ENCODE measurements at regions not wholly inside any gene's neighbourhood (a gene's known extent, or its start where the extent isn't known, plus 50 kb on each side); places are given as distances from the start of the nearest gene placed in this dataset.

- no peak overlapping the region for H3K27ac Mint-ChIP-seq
- H3K4me1 Mint-ChIP-seq = peaks cover 5 to 35% (median 21%) of the 10 kb centered on the region in 3 donors
- peaks cover 0 to 8% (median 5%) of the 10 kb centered on the region in 3 donors for H3K9me3 Mint-ChIP-seq
- no peaks in the 10 kb centered on the region for H3K27me3 Mint-ChIP-seq
- H3K4me3 Mint-ChIP-seq = no peak overlapping the region
- H3K36me3 Mint-ChIP-seq = peaks cover 3% of the 10 kb centered on the region
These were observed 325.7 kb upstream of the RGS6 start for GRCh38 chr14:71606575-71606974.

- Mint-ChIP-seq H3K27me3 (no peaks in the 10 kb centered on the region), H3K4me1 (peaks cover 5 to 35% (median 23%) of the 10 kb centered on the region in 3 donors), H3K27ac (no peak overlapping the region), H3K36me3 (no peaks in the 10 kb centered on the region), H3K9me3 (peaks cover 0 to 6% (median 2%) of the 10 kb centered on the region in 3 donors), H3K4me3 (peak overlapping the region in 1 of 4 donors; percentile 30)
These were observed 325.2 kb upstream of the RGS6 start for GRCh38 chr14:71607056-71607455.

- H3K27ac Mint-ChIP-seq = no peak overlapping the region
- no peaks in the 10 kb centered on the region for H3K27me3 Mint-ChIP-seq
- H3K36me3 Mint-ChIP-seq = no peaks in the 10 kb centered on the region
These were observed 322.1 kb upstream of the RGS6 start for GRCh38 chr14:71610149-71610548.

GRCh38 chr14:71610797-71611196 is 321.4 kb upstream of the RGS6 start:
- no peak overlapping the region for H3K4me3 Mint-ChIP-seq
- H3K27me3 Mint-ChIP-seq = no peaks in the 10 kb centered on the region
- no peaks in the 10 kb centered on the region for H3K36me3 Mint-ChIP-seq
- H3K4me1 Mint-ChIP-seq = peaks cover 6 to 27% (median 19%) of the 10 kb centered on the region in 3 donors
- no peak overlapping the region for H3K27ac Mint-ChIP-seq
- H3K9me3 Mint-ChIP-seq = no peaks in the 10 kb centered on the region

More at GRCh38 chr14:71610149-71610548, 322.1 kb upstream of the RGS6 start:
- Mint-ChIP-seq H3K4me1 (peaks cover 6 to 29% (median 22%) of the 10 kb centered on the region in 3 donors), H3K9me3 (peaks cover 0 to 4% (median 0%) of the 10 kb centered on the region in 3 donors), H3K4me3 (no peak overlapping the region)

- Mint-ChIP-seq H3K9me3 (no peaks in the 10 kb centered on the region), H3K27ac (no peak overlapping the region), H3K27me3 (no peaks in the 10 kb centered on the region), H3K36me3 (no peaks in the 10 kb centered on the region), H3K4me1 (peaks cover 12 to 26% (median 26%) of the 10 kb centered on the region in 3 donors), H3K4me3 (no peak overlapping the region)
These were observed 319.1 kb upstream of the RGS6 start for GRCh38 chr14:71613168-71613567.

- H3K27ac Mint-ChIP-seq = no peak overlapping the region
- H3K36me3 Mint-ChIP-seq = peaks cover 6% of the 10 kb centered on the region
- H3K4me1 Mint-ChIP-seq = peaks cover 25 to 40% (median 36%) of the 10 kb centered on the region in 3 donors
- peaks cover 0 to 1% (median 0%) of the 10 kb centered on the region in 3 donors for H3K9me3 Mint-ChIP-seq
- H3K27me3 Mint-ChIP-seq = no peaks in the 10 kb centered on the region
- peak overlapping the region in 1 of 4 donors; percentile 45 for H3K4me3 Mint-ChIP-seq
These were observed 316.2 kb upstream of the RGS6 start for GRCh38 chr14:71616013-71616412.

- peak overlapping the region in 2 of 3 donors; percentile 11 to 41 for H3K27ac Mint-ChIP-seq
- peaks cover 0 to 1% (median 0%) of the 10 kb centered on the region in 3 donors for H3K9me3 Mint-ChIP-seq
- H3K4me3 Mint-ChIP-seq = peak overlapping the region in 1 of 4 donors; percentile 63
- peaks cover 25 to 40% (median 37%) of the 10 kb centered on the region in 3 donors for H3K4me1 Mint-ChIP-seq
- H3K36me3 Mint-ChIP-seq = peaks cover 12% of the 10 kb centered on the region
- no peaks in the 10 kb centered on the region for H3K27me3 Mint-ChIP-seq
These were observed 314.2 kb upstream of the RGS6 start for GRCh38 chr14:71618047-71618446.

GRCh38 chr14:71618716-71619115 is 313.5 kb upstream of the RGS6 start:
- Mint-ChIP-seq H3K27ac (no peak overlapping the region), H3K4me1 (peaks cover 23 to 40% (median 35%) of the 10 kb centered on the region in 3 donors), H3K27me3 (no peaks in the 10 kb centered on the region), H3K9me3 (peaks cover 0 to 1% (median 0%) of the 10 kb centered on the region in 3 donors), H3K4me3 (peak overlapping the region in 2 of 4 donors; percentile 54 to 83), H3K36me3 (peaks cover 13% of the 10 kb centered on the region)

GRCh38 chr14:71619472-71619871 is 312.8 kb upstream of the RGS6 start:
- Mint-ChIP-seq H3K9me3 (peaks cover 0 to 1% (median 0%) of the 10 kb centered on the region in 3 donors), H3K27me3 (no peaks in the 10 kb centered on the region), H3K4me1 (peaks cover 23 to 40% (median 35%) of the 10 kb centered on the region in 3 donors), H3K27ac (no peak overlapping the region), H3K4me3 (peak overlapping the region in 1 of 4 donors; percentile 4), H3K36me3 (peaks cover 19% of the 10 kb centered on the region)

GRCh38 chr14:71620401-71620800 is 311.8 kb upstream of the RGS6 start:
- Mint-ChIP-seq H3K4me1 (peaks cover 23 to 35% (median 33%) of the 10 kb centered on the region in 3 donors), H3K27me3 (no peaks in the 10 kb centered on the region), H3K4me3 (peak overlapping the region in 1 of 4 donors; percentile 7), H3K9me3 (peaks cover 0 to 1% (median 0%) of the 10 kb centered on the region in 3 donors), H3K36me3 (peaks cover 21% of the 10 kb centered on the region), H3K27ac (peak overlapping the region in 1 of 3 donors; percentile 54)

GRCh38 chr14:71621276-71621675 is 311.0 kb upstream of the RGS6 start:
- Mint-ChIP-seq H3K27ac (peak overlapping the region in 2 of 3 donors; percentile 68 to 81), H3K27me3 (no peaks in the 10 kb centered on the region), H3K36me3 (peaks cover 22% of the 10 kb centered on the region)

GRCh38 chr14:71621980-71622605 is 310.1 kb upstream of the RGS6 start:
- H3K4me1 Mint-ChIP-seq = peaks cover 16 to 23% (median 21%) of the 10 kb centered on the region in 3 donors
- H3K9me3 Mint-ChIP-seq = peaks cover 0 to 1% (median 0%) of the 10 kb centered on the region in 3 donors
- H3K27me3 Mint-ChIP-seq = no peaks in the 10 kb centered on the region
- H3K4me3 Mint-ChIP-seq = no peak overlapping the region
- H3K36me3 Mint-ChIP-seq = peaks cover 22% of the 10 kb centered on the region
- no peak overlapping the region for H3K27ac Mint-ChIP-seq

More at GRCh38 chr14:71621276-71621675, 311.0 kb upstream of the RGS6 start:
- Mint-ChIP-seq H3K4me3 (no peak overlapping the region), H3K4me1 (peaks cover 20 to 30% (median 28%) of the 10 kb centered on the region in 3 donors), H3K9me3 (peaks cover 0 to 1% (median 0%) of the 10 kb centered on the region in 3 donors)

- peaks cover 0 to 1% (median 0%) of the 10 kb centered on the region in 3 donors for H3K9me3 Mint-ChIP-seq
- H3K27ac Mint-ChIP-seq = no peak overlapping the region
- peaks cover 26% of the 10 kb centered on the region for H3K36me3 Mint-ChIP-seq
- no peaks in the 10 kb centered on the region for H3K27me3 Mint-ChIP-seq
- peaks cover 9 to 11% (median 10%) of the 10 kb centered on the region in 3 donors for H3K4me1 Mint-ChIP-seq
- no peak overlapping the region for H3K4me3 Mint-ChIP-seq
These were observed 308.3 kb upstream of the RGS6 start for GRCh38 chr14:71623939-71624338.

GRCh38 chr14:71625175-71625574 is 307.1 kb upstream of the RGS6 start:
- peaks cover 2 to 10% (median 7%) of the 10 kb centered on the region in 3 donors for H3K4me1 Mint-ChIP-seq
- H3K27ac Mint-ChIP-seq = no peak overlapping the region
- peaks cover 25% of the 10 kb centered on the region for H3K36me3 Mint-ChIP-seq
- H3K27me3 Mint-ChIP-seq = no peaks in the 10 kb centered on the region
- no peak overlapping the region for H3K4me3 Mint-ChIP-seq
- peaks cover 0 to 1% (median 0%) of the 10 kb centered on the region in 3 donors for H3K9me3 Mint-ChIP-seq

- peaks cover 22% of the 10 kb centered on the region for H3K36me3 Mint-ChIP-seq
- peak overlapping the region in 1 of 3 donors; percentile 31 for H3K27ac Mint-ChIP-seq
These were observed 306.1 kb upstream of the RGS6 start for GRCh38 chr14:71625891-71626701.

More at GRCh38 chr14:71625891-71626701, 306.1 kb upstream of the RGS6 start:
- Mint-ChIP-seq H3K4me1 (peaks cover 1 to 4% (median 2%) of the 10 kb centered on the region in 3 donors), H3K27me3 (no peaks in the 10 kb centered on the region), H3K4me3 (no peak overlapping the region), H3K9me3 (peaks cover 0 to 3% (median 2%) of the 10 kb centered on the region in 3 donors)

All from IgD-negative memory B cell (primary cell).